Epithelial cell of prostate (primary cell): ENCODE measurements at regions not wholly inside any gene's neighbourhood (a gene's known extent, or its start where the extent isn't known, plus 50 kb on each side); places are given as distances from the start of the nearest gene placed in this dataset.
"Not testable (repeated sequence)": the region's sequence is repeated elsewhere in the genome, so short reads cannot be mapped to it uniquely, and the experiment has no call there.

Experiments used
- DNase-seq: peaks from one replicate; pipeline ENCODE4 v3.0.0-alpha.2; 2011; ENCODE audit warnings: low read depth, low spot score
- H3K27ac ChIP-seq: fragments of 450-650 bp; 2 replicates; pipeline ENCODE4 v1.5.1; 2017; ENCODE audit warnings: mild to moderate bottlenecking

DNA sequence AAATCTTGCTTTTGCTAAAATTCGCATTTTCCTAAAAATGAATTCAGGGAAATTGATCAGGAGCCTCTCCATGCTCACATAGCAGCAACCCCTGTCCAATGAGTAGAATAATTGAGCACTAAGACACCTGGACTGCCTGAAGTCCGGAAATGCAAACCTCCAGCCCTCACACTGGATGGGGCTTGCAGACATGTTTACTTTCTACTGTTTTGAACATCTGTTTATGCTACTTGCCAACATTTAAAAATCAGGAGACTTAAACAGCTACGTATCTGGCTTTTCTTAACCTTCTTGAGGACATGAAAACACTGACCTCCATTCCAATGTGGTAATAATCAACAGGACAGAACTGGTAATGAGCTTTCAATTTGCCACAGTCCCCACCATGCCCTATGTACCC is 184.4 kb downstream of the SHOX2 start:
- DNase-seq, result no peak
- no peak overlapping the region for H3K27ac ChIP-seq

DNA sequence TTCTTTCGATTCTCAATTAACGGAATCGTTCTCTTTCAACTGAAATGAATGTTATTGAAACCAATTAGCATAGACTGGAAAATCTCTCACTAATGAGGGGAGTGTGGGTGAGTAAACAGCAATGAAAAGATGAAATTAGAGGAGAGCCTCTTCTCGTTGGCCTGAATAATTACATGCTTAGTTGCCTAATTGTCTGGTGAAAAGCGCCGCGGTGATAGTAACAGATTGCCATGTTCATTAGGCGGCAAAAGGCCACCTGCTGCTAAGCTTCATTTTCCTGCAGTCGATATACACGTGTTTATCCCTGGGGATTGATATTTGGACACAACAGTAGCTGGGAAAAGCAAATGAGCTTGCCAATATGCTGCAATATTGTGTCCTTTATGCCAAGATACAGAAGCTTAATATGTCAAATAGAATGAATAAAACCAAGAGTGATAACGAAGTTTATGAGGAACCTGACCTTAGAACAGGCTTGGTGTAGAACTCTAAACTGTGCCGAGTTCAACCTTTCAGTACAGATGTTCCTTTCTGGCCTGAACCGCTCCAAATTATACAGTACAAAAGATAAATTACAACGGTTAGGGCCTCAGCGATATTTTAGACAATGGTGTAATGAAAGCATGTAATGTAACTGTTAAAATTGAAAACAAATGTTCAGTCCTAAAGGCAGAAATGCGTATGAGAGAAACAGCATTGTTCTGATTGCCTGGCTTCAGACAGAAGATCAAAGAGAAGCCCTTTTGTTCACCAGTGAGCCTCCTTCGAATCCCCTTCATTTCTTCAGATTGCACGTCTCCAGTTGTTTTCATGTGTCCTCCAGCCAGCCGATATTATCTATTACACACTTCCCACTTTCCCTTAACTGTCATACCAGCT is 185.2 kb downstream of the SHOX2 start:
- no peak for DNase-seq
- H3K27ac ChIP-seq, result no peak overlapping the region

DNA sequence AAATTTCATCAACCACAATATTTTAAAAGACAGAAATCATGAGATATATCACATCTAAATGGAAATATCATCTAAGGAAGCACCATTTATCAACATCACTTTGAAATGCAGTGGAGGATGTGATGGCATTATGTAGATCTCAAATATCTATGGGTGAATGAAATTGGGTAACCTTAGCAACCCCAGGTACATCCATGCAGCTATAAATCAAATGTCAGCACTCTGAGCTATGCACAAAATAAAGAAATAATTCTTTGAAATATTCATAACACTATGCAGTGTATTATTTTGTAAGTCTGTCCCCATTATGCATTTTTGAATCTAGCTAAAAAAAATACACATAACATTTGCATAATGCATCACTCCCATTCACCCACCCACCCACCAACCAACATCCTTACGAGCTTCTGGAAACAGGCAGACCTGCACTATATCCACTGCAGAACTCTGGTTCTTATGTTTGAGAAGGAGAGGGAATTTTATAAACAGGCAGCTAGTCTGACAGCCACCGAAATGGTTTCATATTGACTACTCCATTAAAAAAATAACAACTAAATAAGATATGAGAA is 186.8 kb downstream of the SHOX2 start:
- H3K27ac ChIP-seq, result no peak overlapping the region
- no peak for DNase-seq

DNA sequence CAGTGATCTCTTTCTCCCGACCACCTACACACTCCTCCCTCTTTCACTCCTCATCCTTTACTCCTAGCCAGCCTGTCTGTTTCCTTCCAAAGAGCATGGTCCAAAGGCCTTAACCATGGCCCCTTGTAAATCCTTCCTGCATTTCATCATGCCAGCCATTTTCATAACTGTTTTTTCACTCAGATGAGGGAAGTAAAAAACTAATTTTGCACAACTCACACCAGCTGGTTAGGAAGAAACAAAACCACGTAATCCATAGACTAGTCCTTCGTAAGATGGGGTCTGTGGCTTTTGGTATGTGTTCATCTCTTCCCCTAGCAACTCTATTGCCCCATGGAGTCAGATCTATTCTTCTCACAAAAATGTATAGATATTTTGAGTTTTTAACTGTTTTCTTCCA is 187.8 kb downstream of the SHOX2 start:
- DNase-seq, result no peak
- H3K27ac ChIP-seq, result no peak overlapping the region

- no peak overlapping the region for H3K27ac ChIP-seq
- DNase-seq, result no peak
Observed at GRCh38 chr3:157916672-157917071, 189.5 kb downstream of the SHOX2 start.

GRCh38 chr3:157914882-157915281 is 191.3 kb downstream of the SHOX2 start:
- no peak for DNase-seq

DNA sequence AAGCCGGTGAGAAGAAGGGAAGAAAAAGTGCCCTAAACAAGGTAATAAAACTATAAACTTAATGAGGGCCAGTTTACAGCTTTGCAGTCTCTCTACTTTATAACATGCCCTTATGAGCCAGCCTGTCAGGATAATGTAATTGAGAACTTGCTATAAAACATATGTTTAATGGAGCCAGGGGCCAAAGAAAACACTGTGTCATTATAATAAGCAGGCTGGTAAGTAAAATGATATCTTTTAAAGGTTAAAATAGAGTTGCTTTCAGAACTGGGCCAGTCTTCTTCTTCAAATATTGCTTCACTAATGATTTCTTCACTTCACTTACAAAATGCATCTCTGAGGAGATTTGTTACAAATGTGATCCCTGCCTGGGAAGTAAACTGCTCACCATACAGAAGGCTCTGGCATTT is 192.5 kb downstream of the SHOX2 start:
- no peak overlapping the region for H3K27ac ChIP-seq
- no peak for DNase-seq

More at GRCh38 chr3:157914882-157915281, 191.3 kb downstream of the SHOX2 start:
- H3K27ac ChIP-seq, result no peak overlapping the region

GRCh38 chr3:157912514-157913451 is 193.4 kb downstream of the SHOX2 start:
- H3K27ac ChIP-seq, result no peak overlapping the region
- DNase-seq, result no peak

- DNase-seq, result no peak
- no peak overlapping the region for H3K27ac ChIP-seq
Observed at GRCh38 chr3:157906627-157907026, 199.6 kb downstream of the SHOX2 start.

- no peak for DNase-seq
- H3K27ac ChIP-seq, result no peak overlapping the region
Observed at GRCh38 chr3:157905885-157906284, 200.3 kb downstream of the SHOX2 start.

- H3K27ac ChIP-seq, DNase-seq: not testable (repeated sequence)
Observed at GRCh38 chr3:157902680-157903079, 203.5 kb downstream of the SHOX2 start.

- DNase-seq, result no peak
- H3K27ac ChIP-seq, result no peak overlapping the region
Observed at GRCh38 chr3:157888040-157888439, 218.2 kb downstream of the SHOX2 start.

GRCh38 chr3:157876556-157876955 is 229.7 kb downstream of the SHOX2 start:
- no peak for DNase-seq
- no peak overlapping the region for H3K27ac ChIP-seq

GRCh38 chr3:157872902-157873301 is 233.3 kb downstream of the SHOX2 start:
- DNase-seq, result no peak
- no peak overlapping the region for H3K27ac ChIP-seq

DNA sequence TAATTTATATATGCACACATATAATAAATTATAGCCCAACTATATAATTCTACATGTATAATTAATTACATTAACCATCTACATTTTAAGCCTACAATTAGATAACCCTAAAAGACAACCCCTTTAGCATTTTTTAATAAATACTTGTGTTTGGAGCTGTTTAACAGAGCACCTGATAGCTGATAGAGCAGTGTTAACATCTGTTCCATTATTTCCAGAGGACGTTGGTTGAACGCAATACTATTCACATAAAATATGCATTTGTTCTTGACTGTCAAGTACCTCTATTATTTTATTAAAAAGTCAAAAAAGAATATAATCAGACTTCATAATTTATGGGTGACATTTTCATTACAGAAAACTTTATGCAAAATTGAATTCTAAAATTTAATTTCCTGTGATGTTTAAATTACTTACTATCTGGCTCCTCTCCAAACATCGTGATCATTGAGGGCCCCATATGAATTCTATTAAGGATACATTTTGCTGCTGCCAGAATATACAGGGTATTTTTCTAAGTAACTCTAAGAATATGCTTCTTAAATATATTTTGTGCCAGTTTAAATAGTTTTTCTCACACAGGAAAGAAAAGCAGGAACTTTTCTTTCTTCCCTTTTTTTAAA is 234.3 kb downstream of the SHOX2 start:
- no peak overlapping the region for H3K27ac ChIP-seq
- DNase-seq, result no peak

DNA sequence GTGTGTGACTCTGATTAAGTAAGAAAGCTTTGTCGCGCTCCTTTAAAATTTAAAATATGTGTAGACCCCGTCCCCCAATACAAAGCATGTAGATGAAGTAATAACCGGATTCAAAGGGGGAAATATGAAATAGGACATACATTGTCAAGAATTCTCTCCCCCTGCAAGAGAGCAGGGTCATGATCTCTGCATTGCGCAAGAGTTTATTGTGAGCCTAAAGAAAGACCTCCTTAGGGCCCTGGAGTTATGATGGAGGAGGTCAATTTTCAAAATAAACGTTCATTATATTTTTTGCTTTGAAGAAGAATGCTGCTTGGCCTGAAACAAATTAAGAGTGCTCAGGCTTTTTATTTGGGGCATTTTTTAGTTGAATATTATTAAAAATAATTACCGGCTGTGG is 235.0 kb downstream of the SHOX2 start:
- H3K27ac ChIP-seq, result no peak overlapping the region
- no peak for DNase-seq

- no peak for DNase-seq
- H3K27ac ChIP-seq, result no peak overlapping the region
Observed at GRCh38 chr3:157868946-157869345, 237.3 kb downstream of the SHOX2 start.

DNA sequence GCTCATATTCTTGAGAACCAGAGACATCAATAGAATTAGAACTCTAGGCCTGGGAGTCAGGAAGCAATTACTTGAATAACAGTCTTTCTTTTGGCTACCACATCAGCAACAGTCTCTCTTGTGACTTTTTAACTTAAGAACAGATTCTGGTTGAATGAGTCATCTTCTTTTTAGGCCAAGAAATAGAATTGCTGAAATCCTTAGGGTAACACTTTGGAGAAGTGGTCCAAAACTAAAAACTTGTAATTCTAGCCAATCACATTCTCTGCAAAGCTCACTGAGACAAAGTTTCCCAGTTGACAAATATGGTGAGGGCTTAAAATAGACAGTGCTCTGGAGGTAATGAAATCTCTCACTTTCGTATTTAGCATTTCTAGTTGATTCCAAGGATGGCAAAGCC is 238.0 kb downstream of the SHOX2 start:
- H3K27ac ChIP-seq, result no peak overlapping the region
- no peak for DNase-seq

DNA sequence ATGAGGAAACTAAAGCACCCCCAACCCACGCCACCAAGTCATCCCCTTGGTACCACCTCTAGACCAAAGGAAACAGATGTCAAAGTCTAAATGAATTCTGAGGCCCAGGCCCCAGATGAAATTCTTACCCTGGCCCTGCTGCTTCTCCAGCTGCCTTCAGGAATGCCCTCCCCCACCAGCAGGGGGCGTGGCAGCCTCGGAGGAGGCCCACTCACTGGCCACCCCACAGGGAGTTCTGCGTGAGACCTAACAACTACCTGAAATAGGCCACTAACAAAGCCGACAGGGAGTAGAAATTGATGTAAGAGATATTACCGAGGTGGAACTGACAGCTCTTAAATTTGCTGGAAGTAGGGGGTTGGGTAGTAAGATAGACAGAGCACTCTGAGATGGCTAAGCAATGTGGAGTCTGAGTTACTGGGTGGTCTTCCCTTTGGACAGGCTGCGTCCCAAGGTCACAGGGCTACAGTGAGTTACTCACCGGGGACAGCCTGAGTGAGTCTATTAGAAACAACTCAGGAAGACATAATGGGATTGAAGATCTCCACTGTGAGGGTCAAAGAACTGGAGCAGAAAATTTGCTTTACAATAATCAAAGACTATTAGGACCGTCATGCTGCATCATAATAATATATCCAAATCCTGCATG is 240.7 kb downstream of the SHOX2 start:
- no peak overlapping the region for H3K27ac ChIP-seq
- no peak for DNase-seq
